Activated naive CD4-positive, alpha-beta T cell treated with anti-CD3 and anti-CD28 coated beads, Interleukin-2, amount 10 ng/mL, durations not matched to agents 7 days and 5 days (primary cell): ENCODE measurements at regions not wholly inside any gene's neighbourhood (a gene's known extent, or its start where the extent isn't known, plus 50 kb on each side); places are given as distances from the start of the nearest gene placed in this dataset.
A peak's percentile ranks its signal among the peaks of the same experiment; 100 is the strongest.

Source experiments
- CTCF ChIA-PET: fragments of 350-600 bp; sonication (Branson Sonifier 250); formaldehyde crosslinking; loops from one replicate; lab custom pipeline; 2021; ENCODE audit warnings: antibody characterized with exemption; lab: Charles Lee
- DNase-seq: peaks from one replicate; pipeline ENCODE4 v3.0.0-alpha.2; 2020
- H3K27ac Mint-ChIP-seq: one replicate; pipeline ENCODE4 v1.8.0; 2021; ENCODE audit warnings: mild to moderate bottlenecking, moderate library complexity, mixed read lengths
- H3K27me3 Mint-ChIP-seq: one replicate; pipeline ENCODE4 v1.8.0; 2021; ENCODE audit warnings: mild to moderate bottlenecking, mixed read lengths
- H3K36me3 Mint-ChIP-seq: one replicate; pipeline ENCODE4 v1.8.0; 2021; ENCODE audit warnings: mixed read lengths
- H3K4me1 Mint-ChIP-seq: one replicate; pipeline ENCODE4 v1.8.0; 2021; ENCODE audit warnings: mixed read lengths
- H3K4me3 Mint-ChIP-seq: one replicate; pipeline ENCODE4 v1.8.0; 2021; ENCODE audit warnings: mild to moderate bottlenecking, moderate library complexity, mixed read lengths
- H3K9me3 Mint-ChIP-seq: one replicate; pipeline ENCODE4 v1.8.0; 2021; ENCODE audit warnings: mixed read lengths

DNA sequence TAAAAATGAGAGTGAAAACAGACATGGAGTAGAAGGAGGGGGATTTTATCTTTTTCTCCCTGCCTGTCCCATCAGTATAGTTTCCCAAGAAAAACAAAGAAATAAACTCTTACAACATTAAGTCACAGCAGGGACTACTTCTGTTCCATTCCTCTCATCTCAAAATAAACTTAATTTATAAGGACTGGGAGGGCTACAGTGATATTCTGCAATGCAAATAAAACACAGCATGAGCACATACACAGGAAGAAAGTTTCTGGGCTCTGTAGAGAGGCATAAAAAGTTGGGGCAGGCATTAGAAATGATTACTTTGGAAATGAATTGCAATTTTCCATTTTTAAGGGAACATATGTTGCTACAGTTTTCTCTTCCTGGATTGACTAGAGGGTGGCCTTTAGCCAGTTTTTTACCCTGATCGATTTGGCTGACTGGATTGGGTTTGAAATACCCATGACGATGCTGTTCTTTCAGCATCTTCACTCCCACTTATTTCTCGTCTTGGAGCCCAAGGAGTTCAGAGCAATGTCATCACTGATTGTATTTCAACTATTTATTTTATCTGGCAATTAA is 157.1 kb downstream of the ACTR3 start:
- Mint-ChIP-seq H3K9me3 (no peaks in the 10 kb centered on the region), H3K27ac (no peak overlapping the region), H3K27me3 (no peaks in the 10 kb centered on the region), H3K4me3 (no peak overlapping the region), H3K4me1 (no peaks in the 10 kb centered on the region), H3K36me3 (no peaks in the 10 kb centered on the region)
- no peak for DNase-seq
- CTCF ChIA-PET = no interaction called here

DNA sequence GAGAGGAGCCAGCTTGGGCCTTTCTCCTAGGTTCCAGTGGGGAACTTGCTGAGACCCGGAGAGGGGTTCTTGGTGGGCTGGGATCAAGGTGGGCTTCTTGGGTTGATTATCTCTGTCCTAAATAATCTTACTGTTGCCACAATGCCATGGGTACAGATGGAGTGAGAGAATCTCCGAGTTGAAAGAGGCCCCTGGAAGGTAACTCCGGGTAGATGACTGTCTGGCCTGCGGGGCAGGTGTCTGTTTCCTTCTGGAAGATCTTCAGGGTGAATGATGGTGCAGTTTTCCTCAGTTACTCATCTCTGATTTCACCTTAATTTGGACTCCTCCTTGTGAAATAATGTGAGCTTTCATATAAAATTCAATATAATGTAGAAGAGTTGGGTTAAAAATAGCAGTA is 159.4 kb downstream of the ACTR3 start:
- Mint-ChIP-seq H3K27me3 (peaks cover 8% of the 10 kb centered on the region), H3K27ac (no peak overlapping the region), H3K4me1 (no peaks in the 10 kb centered on the region), H3K9me3 (no peaks in the 10 kb centered on the region), H3K36me3 (no peaks in the 10 kb centered on the region), H3K4me3 (no peak overlapping the region)
- CTCF ChIA-PET = no interaction called here
- no peak for DNase-seq

DNA sequence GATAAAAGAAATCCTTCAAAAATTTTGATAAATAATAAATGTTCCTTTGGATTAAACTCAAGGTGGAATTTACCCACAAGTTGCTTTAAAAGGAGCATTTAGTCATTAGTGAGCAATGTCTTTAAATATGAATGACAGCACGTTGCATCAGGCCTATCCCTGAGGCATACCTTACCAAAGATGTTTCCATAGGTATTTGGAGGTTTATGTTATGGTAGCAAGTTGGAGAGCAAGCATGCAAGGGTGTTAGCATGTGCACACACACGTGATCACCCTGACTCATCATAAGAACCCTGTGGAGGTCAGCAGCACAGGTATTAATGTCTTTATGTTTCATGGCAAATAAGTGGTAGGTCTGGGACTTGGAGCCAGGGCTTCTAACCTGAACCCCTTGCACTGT is 159.9 kb downstream of the ACTR3 start:
- DNase-seq = no peak
- Mint-ChIP-seq H3K4me1 (no peaks in the 10 kb centered on the region), H3K9me3 (no peaks in the 10 kb centered on the region), H3K27ac (no peak overlapping the region), H3K4me3 (no peak overlapping the region), H3K27me3 (peaks cover 8% of the 10 kb centered on the region), H3K36me3 (no peaks in the 10 kb centered on the region)
- CTCF ChIA-PET = no interaction called here

GRCh38 chr2:114056294-114057143 is 166.6 kb downstream of the ACTR3 start:
- DNase-seq = no peak
- H3K36me3 Mint-ChIP-seq = no peaks in the 10 kb centered on the region
- H3K27me3 Mint-ChIP-seq = peaks cover 12% of the 10 kb centered on the region
- no peak overlapping the region for H3K27ac Mint-ChIP-seq
- no peak overlapping the region for H3K4me3 Mint-ChIP-seq
- no peaks in the 10 kb centered on the region for H3K4me1 Mint-ChIP-seq
- CTCF ChIA-PET = no interaction called here
- H3K9me3 Mint-ChIP-seq = no peaks in the 10 kb centered on the region

DNA sequence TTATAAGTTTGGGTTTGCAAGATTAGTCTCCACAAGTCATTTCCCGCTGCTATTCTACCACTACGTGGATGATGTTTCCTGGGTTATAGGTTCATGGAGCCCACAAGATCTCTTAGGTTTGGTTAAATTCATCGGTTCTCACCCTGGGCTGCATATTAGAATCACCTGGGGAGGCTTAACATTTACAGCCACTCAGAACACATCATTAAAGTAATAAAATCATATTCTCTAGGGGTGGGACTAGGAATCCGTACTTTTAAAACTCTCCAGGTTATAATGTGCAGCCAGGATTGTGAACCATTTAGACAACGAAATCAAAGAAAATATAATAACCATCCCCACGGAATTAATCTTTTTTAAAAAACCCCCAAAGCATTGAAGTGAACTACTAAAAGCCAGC is 167.7 kb downstream of the ACTR3 start:
- no peak for DNase-seq
- no peaks in the 10 kb centered on the region for H3K36me3 Mint-ChIP-seq
- no peaks in the 10 kb centered on the region for H3K9me3 Mint-ChIP-seq
- CTCF ChIA-PET = no interaction called here
- H3K4me1 Mint-ChIP-seq = no peaks in the 10 kb centered on the region
- peaks cover 13% of the 10 kb centered on the region for H3K27me3 Mint-ChIP-seq
- H3K4me3 Mint-ChIP-seq = no peak overlapping the region
- no peak overlapping the region for H3K27ac Mint-ChIP-seq

DNA sequence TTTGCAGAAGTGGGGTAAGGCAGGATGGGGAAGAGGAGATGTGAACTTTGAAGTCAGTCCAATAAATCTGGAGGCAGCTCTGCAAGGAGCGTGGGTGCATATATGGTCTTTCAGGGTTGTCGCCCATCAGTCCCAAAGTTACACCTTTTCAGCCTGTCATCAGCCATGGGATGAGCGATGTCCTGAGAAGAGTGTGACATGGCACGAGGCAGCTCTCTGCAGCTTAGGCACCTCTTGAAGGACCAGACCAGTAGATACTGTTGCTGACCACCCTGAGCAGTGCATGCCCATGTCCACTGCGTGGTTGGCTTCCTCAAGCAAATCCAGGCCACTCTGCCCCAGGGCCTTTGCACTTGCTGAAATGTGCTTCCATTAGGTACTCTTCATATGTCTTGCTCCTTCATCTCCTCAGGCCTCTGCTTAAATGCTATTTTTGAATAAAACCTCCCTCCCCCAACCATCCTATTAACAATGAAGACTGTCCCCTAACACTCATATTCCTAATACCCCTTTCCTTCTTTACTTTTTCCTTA is 171.7 kb downstream of the ACTR3 start:
- CTCF ChIA-PET = no interaction called here
- Mint-ChIP-seq H3K9me3 (no peaks in the 10 kb centered on the region), H3K4me3 (no peak overlapping the region), H3K4me1 (peaks cover 2% of the 10 kb centered on the region), H3K36me3 (no peaks in the 10 kb centered on the region), H3K27me3 (peaks cover 11% of the 10 kb centered on the region), H3K27ac (no peak overlapping the region)
- DNase-seq = no peak

- H3K36me3 Mint-ChIP-seq = no peaks in the 10 kb centered on the region
- H3K4me1 Mint-ChIP-seq = peaks cover 2% of the 10 kb centered on the region
- no peak for DNase-seq
- peaks cover 8% of the 10 kb centered on the region for H3K27me3 Mint-ChIP-seq
- H3K4me3 Mint-ChIP-seq = no peak overlapping the region
- no peak overlapping the region for H3K27ac Mint-ChIP-seq
- CTCF ChIA-PET = no interaction called here
- no peaks in the 10 kb centered on the region for H3K9me3 Mint-ChIP-seq
Observed at GRCh38 chr2:114063346-114063745, 173.5 kb downstream of the ACTR3 start.

GRCh38 chr2:114065731-114066130 is 175.8 kb downstream of the ACTR3 start:
- no peak for DNase-seq
- Mint-ChIP-seq H3K9me3 (no peaks in the 10 kb centered on the region), H3K27me3 (peaks cover 8% of the 10 kb centered on the region), H3K27ac (no peak overlapping the region), H3K4me1 (peaks cover 2% of the 10 kb centered on the region), H3K36me3 (no peaks in the 10 kb centered on the region), H3K4me3 (no peak overlapping the region)
- CTCF ChIA-PET = no interaction called here

DNA sequence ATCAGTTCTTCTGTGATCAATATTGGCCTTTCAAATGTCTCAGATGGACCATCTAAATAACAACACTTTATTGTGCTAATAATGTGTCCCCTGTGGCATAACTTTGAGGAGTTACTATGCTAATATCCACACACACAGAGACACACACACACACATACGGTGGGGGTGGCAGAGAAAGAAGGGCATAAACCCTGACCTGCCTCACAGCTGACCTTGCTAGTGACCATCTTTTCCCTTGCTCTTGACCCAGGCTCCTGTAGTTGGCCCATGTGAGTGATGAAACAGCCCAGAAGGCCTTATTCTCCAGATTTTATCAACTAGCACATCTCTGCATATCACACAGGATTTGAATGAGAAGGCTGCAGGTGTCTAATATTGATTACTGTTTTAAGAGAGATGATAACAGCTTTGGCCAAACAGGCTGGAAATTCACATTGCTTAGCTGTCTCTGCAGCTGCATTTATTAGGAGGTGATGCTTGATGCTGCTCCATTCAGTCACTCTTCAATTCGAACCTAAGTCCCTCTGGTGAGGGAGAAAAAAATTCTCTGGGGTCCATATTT is 176.4 kb downstream of the ACTR3 start:
- H3K9me3 Mint-ChIP-seq = no peaks in the 10 kb centered on the region
- no peaks in the 10 kb centered on the region for H3K36me3 Mint-ChIP-seq
- H3K27me3 Mint-ChIP-seq = peaks cover 8% of the 10 kb centered on the region
- CTCF ChIA-PET = no interaction called here
- DNase-seq = no peak
- H3K4me1 Mint-ChIP-seq = peaks cover 2% of the 10 kb centered on the region
- H3K4me3 Mint-ChIP-seq = no peak overlapping the region
- no peak overlapping the region for H3K27ac Mint-ChIP-seq

DNA sequence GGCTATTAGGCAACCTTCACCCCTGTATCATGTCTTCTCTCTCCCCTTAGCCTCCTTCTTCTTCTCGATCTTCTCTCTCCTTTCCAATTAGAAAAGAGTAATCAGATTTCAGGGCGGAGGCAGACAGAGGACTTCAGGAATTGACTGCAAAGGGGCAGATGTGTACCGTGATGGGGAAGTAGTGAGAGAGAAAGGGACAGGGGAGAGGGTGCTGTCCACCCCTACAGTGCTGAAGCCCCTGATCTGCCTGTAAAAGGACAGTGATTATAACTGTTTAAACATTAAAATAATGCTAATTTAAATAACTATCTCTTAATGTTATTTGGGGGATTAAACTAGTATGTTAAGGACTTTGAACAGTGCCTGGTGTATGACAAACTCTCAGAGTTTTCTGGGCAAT is 178.5 kb downstream of the ACTR3 start:
- Mint-ChIP-seq H3K36me3 (no peaks in the 10 kb centered on the region), H3K27ac (no peak overlapping the region), H3K27me3 (peaks cover 6% of the 10 kb centered on the region), H3K4me1 (no peaks in the 10 kb centered on the region), H3K9me3 (no peaks in the 10 kb centered on the region), H3K4me3 (no peak overlapping the region)
- peak; percentile 31 for DNase-seq
- CTCF ChIA-PET = no interaction called here

DNA sequence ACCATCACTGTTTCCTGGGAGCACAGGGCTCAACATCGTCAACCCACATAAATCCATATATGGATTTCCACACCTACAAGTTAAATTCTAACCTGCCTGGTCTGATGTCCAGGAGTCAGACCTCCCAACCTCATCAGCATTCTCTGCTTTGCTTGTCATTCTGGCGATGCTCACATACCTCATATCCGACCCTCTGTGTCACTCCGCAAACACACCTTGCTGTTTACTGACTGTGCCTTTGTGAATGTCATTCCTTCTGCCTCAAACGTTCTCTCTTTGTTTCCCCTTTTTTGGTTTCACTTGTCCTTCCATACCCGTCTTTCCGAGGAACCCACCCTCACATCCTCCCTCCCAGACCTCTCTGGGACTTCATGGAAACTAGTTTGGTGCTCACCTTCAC is 187.1 kb downstream of the ACTR3 start:
- no peak for DNase-seq
- peaks cover 10% of the 10 kb centered on the region for H3K27me3 Mint-ChIP-seq
- no peaks in the 10 kb centered on the region for H3K9me3 Mint-ChIP-seq
- H3K4me1 Mint-ChIP-seq = no peaks in the 10 kb centered on the region
- no peak overlapping the region for H3K4me3 Mint-ChIP-seq
- CTCF ChIA-PET = no interaction called here
- H3K27ac Mint-ChIP-seq = no peak overlapping the region
- no peaks in the 10 kb centered on the region for H3K36me3 Mint-ChIP-seq

DNA sequence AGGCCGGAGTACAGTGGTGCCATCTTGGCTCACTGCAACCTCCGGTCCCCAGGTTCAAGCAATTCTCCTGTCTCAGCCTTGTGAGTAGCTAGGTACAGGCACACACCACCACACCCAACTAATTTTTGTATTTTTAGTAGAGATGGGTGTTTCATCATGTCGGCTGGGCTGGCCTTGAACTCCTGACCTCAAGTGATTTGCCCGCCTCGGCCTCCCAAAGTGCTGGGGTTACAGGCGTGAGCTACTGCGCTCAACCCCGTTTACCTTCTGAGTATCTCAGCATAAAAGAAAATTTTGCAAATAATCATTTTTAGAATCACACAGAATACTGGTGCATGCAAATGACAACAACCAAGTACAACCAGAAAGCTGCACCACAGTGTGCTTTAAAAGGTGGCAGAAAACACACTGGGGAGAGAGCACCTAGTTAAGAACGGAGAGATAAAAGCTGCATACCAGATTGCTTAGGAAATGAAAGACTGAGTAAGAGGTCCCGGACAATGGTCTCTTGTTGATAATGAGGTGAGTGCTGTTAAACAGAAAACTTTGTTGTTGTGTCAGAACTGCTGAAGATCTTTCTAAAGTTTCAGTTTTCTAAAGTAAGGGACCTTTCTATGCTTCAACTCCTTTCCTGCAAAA is 189.6 kb downstream of the ACTR3 start:
- peaks cover 8% of the 10 kb centered on the region for H3K27me3 Mint-ChIP-seq
- H3K27ac Mint-ChIP-seq = no peak overlapping the region
- no peaks in the 10 kb centered on the region for H3K9me3 Mint-ChIP-seq
- no peaks in the 10 kb centered on the region for H3K36me3 Mint-ChIP-seq
- no peaks in the 10 kb centered on the region for H3K4me1 Mint-ChIP-seq
- CTCF ChIA-PET = no interaction called here
- DNase-seq = no peak
- H3K4me3 Mint-ChIP-seq = no peak overlapping the region

DNA sequence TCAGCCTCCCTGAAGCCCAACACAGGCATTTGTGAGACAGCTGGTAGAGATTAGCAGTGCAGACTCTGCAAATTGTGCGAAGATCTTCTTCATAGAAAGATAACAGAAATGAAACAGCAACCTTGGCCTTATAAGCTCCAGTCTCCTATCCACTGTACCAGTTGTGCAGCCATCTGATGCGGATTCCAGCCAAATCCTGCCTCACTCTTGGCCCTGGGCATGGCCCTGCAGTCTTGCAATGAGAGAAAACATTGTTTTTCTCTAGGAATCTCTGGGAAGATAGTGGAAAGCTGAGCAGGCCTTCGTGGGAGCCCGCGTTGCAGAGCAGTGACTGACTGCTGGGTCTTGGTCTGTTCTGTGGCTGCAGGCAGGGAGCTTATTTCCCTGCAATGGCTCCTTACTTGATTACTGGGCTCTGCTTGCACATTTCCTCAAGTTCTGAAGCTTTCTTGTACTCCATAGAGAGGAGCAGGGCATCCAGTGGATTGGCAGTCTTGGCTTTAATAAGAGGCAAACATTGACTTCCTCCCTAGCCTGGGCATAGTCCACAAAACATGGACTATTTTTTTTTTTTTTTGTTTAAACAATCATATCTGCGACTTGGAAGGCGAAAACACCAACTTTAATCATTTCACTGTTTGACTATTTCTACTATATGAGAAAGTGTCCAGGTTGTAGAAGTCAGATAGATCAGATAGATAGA is 193.0 kb downstream of the ACTR3 start:
- CTCF ChIA-PET = no interaction called here
- H3K27me3 Mint-ChIP-seq = peaks cover 4% of the 10 kb centered on the region
- H3K9me3 Mint-ChIP-seq = no peaks in the 10 kb centered on the region
- H3K4me1 Mint-ChIP-seq = no peaks in the 10 kb centered on the region
- no peak overlapping the region for H3K4me3 Mint-ChIP-seq
- DNase-seq = no peak
- no peak overlapping the region for H3K27ac Mint-ChIP-seq
- H3K36me3 Mint-ChIP-seq = no peaks in the 10 kb centered on the region

DNA sequence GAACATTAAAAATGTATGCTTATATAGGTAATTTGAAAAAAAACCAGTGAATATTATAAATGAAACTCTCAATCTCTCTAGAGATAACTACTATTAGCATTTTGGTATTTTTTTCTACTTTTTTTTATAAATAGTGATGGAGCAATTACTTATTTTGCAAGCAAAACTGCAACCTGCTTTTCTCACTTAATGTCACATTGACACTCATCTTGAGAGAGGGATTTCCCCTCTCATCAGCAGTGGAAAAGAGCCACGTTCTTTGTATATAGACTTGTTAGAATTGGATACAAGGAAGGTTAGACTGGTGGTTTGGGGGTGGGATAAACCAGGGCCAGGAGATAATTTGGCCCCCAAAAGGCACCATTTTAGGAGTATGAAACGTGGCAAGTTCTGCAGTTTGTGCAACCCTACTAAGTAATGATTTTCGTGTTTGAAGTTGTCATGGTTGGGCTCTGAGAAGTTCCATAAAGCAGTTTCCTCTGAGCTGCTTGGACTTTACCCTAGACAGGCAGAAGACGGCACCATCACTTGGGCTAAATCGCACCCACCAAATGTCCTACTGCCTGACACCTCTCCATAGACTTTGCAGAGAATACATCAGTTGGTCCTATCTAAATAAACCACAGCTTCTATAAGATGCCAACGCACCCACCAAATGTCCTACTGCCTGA is 194.0 kb downstream of the ACTR3 start:
- H3K4me1 Mint-ChIP-seq = no peaks in the 10 kb centered on the region
- no peaks in the 10 kb centered on the region for H3K27me3 Mint-ChIP-seq
- H3K36me3 Mint-ChIP-seq = no peaks in the 10 kb centered on the region
- CTCF ChIA-PET = no interaction called here
- no peak overlapping the region for H3K27ac Mint-ChIP-seq
- no peaks in the 10 kb centered on the region for H3K9me3 Mint-ChIP-seq
- DNase-seq = no peak
- no peak overlapping the region for H3K4me3 Mint-ChIP-seq
